Psoas muscle (tissue), 7 donors: ENCODE measurements at regions not wholly inside any gene's neighbourhood (a gene's known extent, or its start where the extent isn't known, plus 50 kb on each side); places are given as distances from the start of the nearest gene placed in this dataset.

Experiments
- ATAC-seq, 4 donors: fragments of 200-7000 bp; cut with Tn5 transposase; one replicate each; pipeline ENCODE4 v1.9.1; 2020; ENCODE audit warnings: moderate library complexity in 3 of 4, mild to moderate bottlenecking in 2 of 4
- DNase-seq, 2 donors: peaks; one replicate each; pipeline ENCODE4 v3.0.0-alpha.2; 2020
- H3K27ac ChIP-seq: fragments of 200-600 bp; one replicate; pipeline ENCODE4 v1.8.0; 2022
- H3K27me3 ChIP-seq, 3 donors: fragments of 200-600 bp in 1 of 3; one replicate each; pipeline versions ENCODE4 v1.6.1 to v1.8.0; 2013 to 2022; ENCODE audit warnings: low read length in 2 of 3, mild to moderate bottlenecking in 2 of 3, moderate library complexity in 1 of 3; ENCODE audit not compliant: insufficient read depth in 3 of 3
- H3K36me3 ChIP-seq, 2 donors: fragments of 200-600 bp in 1 of 2; one replicate each; pipeline versions ENCODE4 v1.6.1 to v1.8.0; 2013 to 2022; ENCODE audit warnings: low read depth in 1 of 2, mild to moderate bottlenecking in 1 of 2, moderate library complexity in 1 of 2; ENCODE audit not compliant: insufficient read depth in 1 of 2
- H3K4me1 ChIP-seq: fragments of 200-600 bp; one replicate; pipeline ENCODE4 v1.8.0; 2022
- H3K4me3 ChIP-seq: fragments of 200-600 bp; one replicate; pipeline ENCODE4 v1.8.0; 2022; ENCODE audit warnings: mild to moderate bottlenecking
- H3K9me3 ChIP-seq: fragments of 200-600 bp; one replicate; pipeline ENCODE4 v1.8.0; 2022
- CTCF ChIP-seq: fragments of 200-600 bp; IDR thresholded peaks from one replicate; pipeline ENCODE4 v1.8.0; 2022; ENCODE audit warnings: antibody characterized with exemption
- WGBS, 3 donors: extraction: QIAGEN DNeasy Blood & Tissue Kit; methylation state at CpG; one replicate each; pipeline versions ENCODE4 v1.1.6 to v1.1.7; 2013; 5-methylcytosine and 5-hydroxymethylcytosine counted together
- intact Hi-C, 2 donors: fragments of 100-400 bp; cut with DNase I; formaldehyde crosslinking; loops; one replicate each; pipeline versions ENCODE4 v1.11.0 to v1.14.2; 2022
- donor health status: healthy with polysubstance abuse.
- donor health status: DM: no; HTN: no; CAD: no; lungs with moderate emphysema.
- donor health status: Bipolar disorder and iron deficiency.
- donor health status: healthy.
- donor health status: DM: yes; HTN: yes; CAD: no.
- donor health status: DM: no; HTN: no; CAD: no.
- donor health status: DM: yes; HTN: yes; CAD: no.

DNA sequence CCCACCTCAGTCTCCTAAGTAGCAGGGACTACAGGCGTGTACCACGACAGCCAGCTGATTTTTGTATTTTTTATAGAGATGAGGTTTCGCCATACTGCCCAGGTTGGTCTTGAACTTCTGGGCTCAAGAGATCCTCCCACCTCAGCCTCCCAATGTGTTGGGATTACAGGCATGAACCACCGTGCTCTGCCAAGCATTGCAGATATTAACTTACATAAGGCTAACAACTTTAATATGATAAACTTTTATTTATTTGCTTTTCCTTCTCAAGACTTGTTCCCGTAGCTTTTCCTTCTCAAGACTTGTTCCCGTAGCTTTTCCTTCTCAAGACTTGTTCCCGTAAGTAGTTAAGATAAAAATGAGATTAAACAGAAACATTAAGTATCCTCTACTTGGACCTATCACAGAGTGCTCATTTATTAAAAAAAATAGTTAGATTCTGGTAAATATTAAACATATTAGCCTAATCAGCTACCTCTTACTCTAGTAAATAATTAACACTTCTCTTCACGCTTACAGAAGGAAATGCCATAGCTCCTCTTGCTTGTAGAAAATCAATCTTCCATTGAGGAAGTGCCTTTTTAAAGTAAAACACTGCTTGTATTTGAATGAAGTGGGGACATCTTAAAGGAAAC, 157.7 kb upstream of the KITLG start:
- Histone ChIP-seq H3K9me3 (no peaks in the 10 kb centered on the region), H3K27ac (no peak overlapping the region), H3K4me3 (no peak overlapping the region), H3K36me3 (no peaks in the 10 kb centered on the region), H3K27me3 (no peaks in the 10 kb centered on the region), H3K4me1 (no peaks in the 10 kb centered on the region)
- DNase-seq: no peak
- WGBS, 3 donors: 87 to 93% (median 88%) methylated on average over 8 of the region's 8 CpGs
- TF ChIP-seq CTCF: no peak
- ATAC-seq: no peak
- intact Hi-C loops: no loop called here

GRCh38 chr12:88736031-88736430, 155.8 kb upstream of the KITLG start:
- no peaks in the 10 kb centered on the region for H3K36me3 ChIP-seq
- H3K4me3 ChIP-seq: no peak overlapping the region
- ATAC-seq (no peak), DNase-seq (no peak)
- H3K27me3 ChIP-seq: no peaks in the 10 kb centered on the region
- H3K4me1 ChIP-seq: no peaks in the 10 kb centered on the region
- no peaks in the 10 kb centered on the region for H3K9me3 ChIP-seq
- TF ChIP-seq CTCF: no peak
- 94 to 98% (median 94%) methylated on average over 1 of the region's 1 CpG for WGBS, 3 donors
- intact Hi-C loops: no loop called here
- no peak overlapping the region for H3K27ac ChIP-seq

- no peaks in the 10 kb centered on the region for H3K27me3 ChIP-seq
- no peaks in the 10 kb centered on the region for H3K4me1 ChIP-seq
- intact Hi-C loops: no loop called here
- H3K36me3 ChIP-seq: no peaks in the 10 kb centered on the region
- DNase-seq (no peak), ATAC-seq (no peak)
- no peak overlapping the region for H3K27ac ChIP-seq
- 20 to 34% (median 24%) methylated on average over 2 of the region's 2 CpGs for WGBS, 3 donors
- no peak overlapping the region for H3K4me3 ChIP-seq
- no peak for TF ChIP-seq CTCF
- no peaks in the 10 kb centered on the region for H3K9me3 ChIP-seq
Observed at GRCh38 chr12:88733008-88733407, 152.7 kb upstream of the KITLG start.

GRCh38 chr12:88729196-88729595, 148.9 kb upstream of the KITLG start:
- DNase-seq (no peak), ATAC-seq (no peak)
- intact Hi-C loops: no loop called here
- Histone ChIP-seq H3K4me1 (no peaks in the 10 kb centered on the region), H3K9me3 (no peaks in the 10 kb centered on the region), H3K36me3 (no peaks in the 10 kb centered on the region), H3K27me3 (no peaks in the 10 kb centered on the region), H3K4me3 (no peak overlapping the region), H3K27ac (no peak overlapping the region)
- no peak for TF ChIP-seq CTCF
